Tibial artery (tissue), 4 donors: ENCODE measurements at regions not wholly inside any gene's neighbourhood (a gene's known extent, or its start where the extent isn't known, plus 50 kb on each side); places are given as distances from the start of the nearest gene placed in this dataset.

Source experiments
- DNase-seq, 2 donors: peaks; one replicate each; pipeline ENCODE4 v3.0.0-alpha.2; 2019
- H3K27ac ChIP-seq, 2 donors: fragments of 200-600 bp; sonication (generic) in 1 of 2; 1 replicate in 1 of 2; 2 replicates in 1 of 2; pipeline ENCODE4 v1.5.1; 2018 to 2019; ENCODE audit warnings: mild to moderate bottlenecking in 1 of 2
- H3K27me3 ChIP-seq, 2 donors: fragments of 200-600 bp; sonication (generic) in 1 of 2; one replicate each; pipeline versions ENCODE4 v1.5.1 to v1.6.0; 2016 to 2019
- H3K36me3 ChIP-seq, 3 donors: fragments of 200-600 bp; sonication (generic) in 2 of 3; one replicate each; pipeline ENCODE4 v1.5.1; 2016 to 2019; ENCODE audit warnings: mild to moderate bottlenecking in 2 of 3
- H3K4me1 ChIP-seq, 4 donors: fragments of 200-600 bp; sonication (generic) in 2 of 4; 1 replicate in 3 of 4; 2 replicates in 1 of 4; pipeline ENCODE4 v1.5.1; 2016 to 2019
- H3K4me3 ChIP-seq, 2 donors: fragments of 200-600 bp; sonication (generic) in 1 of 2; 1 replicate in 1 of 2; 2 replicates in 1 of 2; pipeline ENCODE4 v1.5.1; 2018 to 2019; ENCODE audit warnings: mild to moderate bottlenecking in 2 of 2
- H3K9me3 ChIP-seq, 3 donors: fragments of 200-600 bp; sonication (generic) in 1 of 3; one replicate each; pipeline ENCODE4 v1.5.1; 2016 to 2019
- intact Hi-C: fragments of 100-400 bp; cut with DNase I; formaldehyde crosslinking; loops from one replicate; pipeline ENCODE4 v1.15.0; 2023; ENCODE audit warnings: low total_unique reads
- TF ChIP-seq, protein P1 (sequence below), 2 experiments: fragments of 200-600 bp in 1 of 2; fragments of 450-650 bp in 1 of 2; IDR thresholded peaks; one replicate each; pipeline ENCODE4 v1.5.1; 2017 to 2019; ENCODE audit warnings: antibody characterized with exemption in 2 of 2, mild to moderate bottlenecking in 1 of 2, moderate library complexity in 1 of 2

DNA sequence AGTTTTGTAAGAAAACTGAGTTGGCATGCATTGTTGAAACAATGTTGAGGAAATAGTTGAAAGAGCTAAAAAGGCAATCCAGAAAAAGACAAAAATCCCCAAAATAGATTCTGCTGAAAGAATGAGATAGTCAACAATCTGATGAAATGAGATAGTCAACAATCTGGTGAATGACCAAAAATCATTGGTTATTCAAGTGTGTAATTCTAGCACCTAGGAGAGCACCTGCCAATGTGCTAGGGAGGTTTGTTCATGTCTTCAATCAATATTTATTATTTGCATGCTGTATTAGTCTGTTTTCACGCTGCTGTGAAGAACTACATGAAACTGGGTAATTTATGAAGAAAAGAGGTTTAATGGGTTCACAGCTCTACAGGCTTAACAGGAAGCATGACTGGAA lies 307.1 kb upstream of the HSF2 start:
- H3K27ac ChIP-seq = no peak overlapping the region
- H3K9me3 ChIP-seq = no peaks in the 10 kb centered on the region
- DNase-seq = no peak
- intact Hi-C loops = no loop called here
- H3K4me3 ChIP-seq = no peak overlapping the region
- TF ChIP-seq, protein P1, sequence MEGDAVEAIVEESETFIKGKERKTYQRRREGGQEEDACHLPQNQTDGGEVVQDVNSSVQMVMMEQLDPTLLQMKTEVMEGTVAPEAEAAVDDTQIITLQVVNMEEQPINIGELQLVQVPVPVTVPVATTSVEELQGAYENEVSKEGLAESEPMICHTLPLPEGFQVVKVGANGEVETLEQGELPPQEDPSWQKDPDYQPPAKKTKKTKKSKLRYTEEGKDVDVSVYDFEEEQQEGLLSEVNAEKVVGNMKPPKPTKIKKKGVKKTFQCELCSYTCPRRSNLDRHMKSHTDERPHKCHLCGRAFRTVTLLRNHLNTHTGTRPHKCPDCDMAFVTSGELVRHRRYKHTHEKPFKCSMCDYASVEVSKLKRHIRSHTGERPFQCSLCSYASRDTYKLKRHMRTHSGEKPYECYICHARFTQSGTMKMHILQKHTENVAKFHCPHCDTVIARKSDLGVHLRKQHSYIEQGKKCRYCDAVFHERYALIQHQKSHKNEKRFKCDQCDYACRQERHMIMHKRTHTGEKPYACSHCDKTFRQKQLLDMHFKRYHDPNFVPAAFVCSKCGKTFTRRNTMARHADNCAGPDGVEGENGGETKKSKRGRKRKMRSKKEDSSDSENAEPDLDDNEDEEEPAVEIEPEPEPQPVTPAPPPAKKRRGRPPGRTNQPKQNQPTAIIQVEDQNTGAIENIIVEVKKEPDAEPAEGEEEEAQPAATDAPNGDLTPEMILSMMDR (IDR thresholded peaks at IDR 0.05) = no peak
- no peaks in the 10 kb centered on the region for H3K27me3 ChIP-seq
- H3K36me3 ChIP-seq = no peaks in the 10 kb centered on the region
- H3K4me1 ChIP-seq = no peaks in the 10 kb centered on the region

DNA sequence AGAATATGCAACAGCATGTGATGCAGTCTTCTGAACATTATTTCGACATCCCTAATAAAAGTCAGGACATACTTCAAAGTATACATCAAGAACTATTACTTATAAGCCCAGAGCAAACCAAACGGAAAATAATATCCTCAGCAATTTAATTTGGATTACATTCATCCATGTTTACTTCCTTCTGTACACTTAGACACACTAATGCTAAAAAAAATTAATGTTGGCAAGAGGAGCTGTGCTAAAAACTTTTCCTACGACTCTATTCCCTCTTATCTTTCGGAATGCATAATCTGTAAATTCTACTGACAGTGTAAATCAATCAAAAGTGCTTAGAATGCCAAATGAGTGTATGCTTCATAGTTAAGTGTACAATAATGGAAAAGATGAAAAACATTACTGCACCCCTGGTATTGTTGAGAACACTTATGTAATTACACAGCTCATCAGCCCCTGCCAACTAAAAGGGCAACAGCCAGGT lies 301.2 kb upstream of the HSF2 start:
- Histone ChIP-seq H3K36me3 (no peaks in the 10 kb centered on the region), H3K27me3 (no peaks in the 10 kb centered on the region), H3K4me1 (no peaks in the 10 kb centered on the region), H3K9me3 (no peaks in the 10 kb centered on the region), H3K27ac (no peak overlapping the region), H3K4me3 (no peak overlapping the region)
- TF ChIP-seq, protein P1 (IDR thresholded peaks at IDR 0.05) = no peak
- intact Hi-C loops = no loop called here
- DNase-seq = no peak

- Histone ChIP-seq H3K27ac (no peak overlapping the region), H3K4me3 (no peak overlapping the region), H3K9me3 (no peaks in the 10 kb centered on the region), H3K4me1 (no peaks in the 10 kb centered on the region), H3K27me3 (no peaks in the 10 kb centered on the region), H3K36me3 (no peaks in the 10 kb centered on the region)
- DNase-seq = no peak
- intact Hi-C loops = no loop called here
- TF ChIP-seq, protein P1 (IDR thresholded peaks at IDR 0.05) = no peak
Measured at GRCh38 chr6:122102026-122102425, 297.4 kb upstream of the HSF2 start.

DNA sequence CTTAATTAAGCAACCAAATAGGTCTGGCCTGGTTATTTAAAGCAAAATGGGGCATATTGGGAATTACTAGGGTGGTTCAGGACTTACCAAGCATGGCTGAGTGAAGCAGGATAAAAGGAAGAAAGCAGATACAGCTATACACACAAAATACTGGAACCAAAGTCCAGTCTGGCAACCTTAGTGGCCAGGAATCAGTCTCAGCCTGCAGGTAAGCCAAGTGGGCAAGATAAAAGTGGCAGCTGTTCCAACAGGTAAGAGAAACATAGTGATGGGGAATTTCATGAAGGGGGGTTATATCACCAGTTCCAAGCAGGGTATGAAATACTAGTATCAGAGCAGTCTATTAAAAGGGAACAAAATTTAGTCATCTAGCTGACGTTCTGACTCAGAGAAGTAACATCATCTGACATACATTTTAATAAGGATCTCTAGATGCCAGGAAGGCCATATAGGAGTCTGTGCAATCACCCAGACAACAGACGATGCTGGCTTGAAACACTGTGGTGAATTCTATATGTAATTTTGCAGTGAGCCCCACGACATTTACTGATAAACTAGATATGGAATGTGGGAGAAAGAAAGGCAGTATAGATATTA lies 292.1 kb upstream of the HSF2 start:
- Histone ChIP-seq H3K4me1 (no peaks in the 10 kb centered on the region), H3K4me3 (no peak overlapping the region), H3K27ac (no peak overlapping the region), H3K36me3 (no peaks in the 10 kb centered on the region), H3K27me3 (no peaks in the 10 kb centered on the region), H3K9me3 (no peaks in the 10 kb centered on the region)
- TF ChIP-seq, protein P1 (IDR thresholded peaks at IDR 0.05) = no peak
- intact Hi-C loops = no loop called here
- no peak for DNase-seq

DNA sequence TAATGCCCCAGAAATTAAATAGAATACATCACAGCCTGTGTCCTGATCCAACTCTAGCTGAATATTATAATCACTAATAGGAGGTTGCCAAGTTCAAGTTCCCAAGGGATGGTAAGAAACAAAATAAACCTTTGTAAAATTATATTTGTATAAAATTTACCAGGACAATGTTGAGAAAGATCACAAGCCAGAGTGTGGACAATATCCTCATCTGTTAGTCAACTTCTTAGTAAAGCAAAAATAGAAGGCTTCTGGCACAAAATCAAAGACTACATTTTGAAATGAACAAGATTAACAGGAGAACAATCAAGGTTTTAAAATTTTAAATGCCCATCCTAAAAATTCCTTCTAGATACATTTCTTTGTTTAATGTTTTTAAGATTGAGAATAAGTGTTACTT lies 290.4 kb upstream of the HSF2 start:
- H3K4me3 ChIP-seq = no peak overlapping the region
- H3K27me3 ChIP-seq = no peaks in the 10 kb centered on the region
- no peaks in the 10 kb centered on the region for H3K9me3 ChIP-seq
- no peak overlapping the region for H3K27ac ChIP-seq
- no peaks in the 10 kb centered on the region for H3K36me3 ChIP-seq
- TF ChIP-seq, protein P1 (IDR thresholded peaks at IDR 0.05) = no peak
- no peaks in the 10 kb centered on the region for H3K4me1 ChIP-seq
- intact Hi-C loops = no loop called here
- no peak for DNase-seq

DNA sequence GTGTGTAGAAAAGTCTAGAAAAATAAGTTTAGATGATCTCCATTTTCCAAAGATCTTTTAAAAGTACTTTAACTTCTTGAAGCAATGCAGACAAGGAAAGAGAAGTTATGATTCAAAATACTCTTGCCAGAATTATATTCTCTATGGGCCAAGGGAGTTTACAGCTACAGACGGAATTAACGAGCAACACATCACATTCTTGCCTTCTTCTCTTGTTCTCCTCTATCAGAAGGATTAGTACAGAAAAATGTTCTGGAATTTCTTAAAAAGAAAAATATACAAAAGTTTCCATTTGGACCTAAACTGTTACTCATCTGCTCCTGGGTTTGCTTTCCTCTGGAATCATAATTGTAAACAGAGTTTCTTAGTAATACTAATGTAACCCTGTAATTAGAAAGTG lies 284.7 kb upstream of the HSF2 start:
- DNase-seq = no peak
- no peak overlapping the region for H3K4me3 ChIP-seq
- TF ChIP-seq, protein P1 (IDR thresholded peaks at IDR 0.05) = no peak
- H3K9me3 ChIP-seq = no peaks in the 10 kb centered on the region
- H3K27me3 ChIP-seq = no peaks in the 10 kb centered on the region
- H3K27ac ChIP-seq = no peak overlapping the region
- H3K4me1 ChIP-seq = no peaks in the 10 kb centered on the region
- H3K36me3 ChIP-seq = no peaks in the 10 kb centered on the region
- intact Hi-C loops = no loop called here
